HepG2 (cell line): ENCODE measurements at regions not wholly inside any gene's neighbourhood (a gene's known extent, or its start where the extent isn't known, plus 50 kb on each side); places are given as distances from the start of the nearest gene placed in this dataset.
"Not testable (repeated sequence)": the region's sequence is repeated elsewhere in the genome, so short reads cannot be mapped to it uniquely, and the experiment has no call there.

ENCODE experiments used
- ATAC-seq: fragments of 200-7000 bp; cut with Tn5 transposase; 3 replicates; pipeline ENCODE4 v1.9.1; 2020; ENCODE audit warnings: mild to moderate bottlenecking, moderate library complexity
- BruUV-seq: library from RNA; stranded (reverse); fragments of 400-500 nt; replicated peaks from 2 replicates; lab custom pipeline; 2021; lab: Mats Ljungman, UMichigan
- CTCF ChIA-PET: fragments of 300-600 bp; formaldehyde crosslinking; extraction: SDS; loops from one replicate; lab custom pipeline; 2021; ENCODE audit warnings: low total read pairs, inconsistent platforms, low intra/inter-chr PET ratio; lab: Yijun Ruan, JAX
- POLR2A ChIA-PET: fragments of 350-600 bp; sonication (Branson Sonifier 250); formaldehyde crosslinking; loops from one replicate; lab custom pipeline; 2020; ENCODE audit warnings: antibody characterized with exemption, inconsistent platforms; lab: Yijun Ruan, JAX
- DNase-seq: peaks from one replicate; pipeline ENCODE4 v3.0.0-alpha.2; 2015; ENCODE audit warnings: low spot score
- FAIRE-seq: peaks from 3 replicates; lab custom pipeline; 2011; peaks lifted over from hg19 to GRCh38; lab: Jason Lieb, UNC
- H2AFZ ChIP-seq: one replicate; pipeline ENCODE4 v1.6.1; 2011; ENCODE audit warnings: low read length, inconsistent platforms
- H3K27ac ChIP-seq: fragments of 300-600 bp; 3 replicates; pipeline ENCODE4 v1.8.0; 2011; ENCODE audit warnings: mixed run types, mild to moderate bottlenecking, mixed read lengths, low read length, inconsistent platforms; ENCODE audit not compliant: insufficient read depth; ENCODE audit errors: extremely low read length
- H3K27me3 ChIP-seq, 2 experiments: fragments of 200-600 bp in 1 of 2; 2 replicates in 1 of 2; 3 replicates in 1 of 2; pipeline versions ENCODE4 v1.6.0 to v1.8.0; 2011; ENCODE audit warnings: low read length in 2 of 2, mild to moderate bottlenecking in 2 of 2, moderate library complexity in 2 of 2, inconsistent platforms in 1 of 2; ENCODE audit not compliant: insufficient read depth in 2 of 2, control insufficient read depth in 1 of 2
- H3K36me3 ChIP-seq, 2 experiments: fragments of 200-600 bp in 1 of 2; replicated peaks in 1 of 2; 2 replicates in 1 of 2; 3 replicates in 1 of 2; pipeline versions ENCODE4 v1.5.1 to v1.8.0; 2011; ENCODE audit warnings: low read length in 2 of 2, inconsistent platforms in 1 of 2; ENCODE audit not compliant: insufficient read depth in 2 of 2, control insufficient read depth in 1 of 2
- H3K4me1 ChIP-seq: 2 replicates; pipeline ENCODE4 v1.5.1; 2012; ENCODE audit warnings: low read length, inconsistent platforms; ENCODE audit not compliant: insufficient read depth
- H3K4me2 ChIP-seq: 2 replicates; pipeline ENCODE4 v1.6.0; 2011; ENCODE audit warnings: low read depth, low read length, inconsistent platforms
- H3K4me3 ChIP-seq, 3 experiments: fragments of 200-600 bp in 1 of 3; sonication (generic), shearing (Covaris generic) in 1 of 3; replicated peaks in 1 of 3; 2 replicates each; pipeline ENCODE4 v1.5.1; 2011 to 2016; ENCODE audit warnings: low read length in 3 of 3, inconsistent platforms in 2 of 3, low read depth in 2 of 3, mild to moderate bottlenecking in 2 of 3, control low read depth in 1 of 3, mixed read lengths in 1 of 3; ENCODE audit not compliant: insufficient read depth in 1 of 3
- H3K79me2 ChIP-seq: one replicate; pipeline ENCODE4 v1.6.1; 2011; ENCODE audit warnings: low read length, inconsistent platforms; ENCODE audit not compliant: insufficient read depth
- H3K9ac ChIP-seq: 2 replicates; pipeline ENCODE4 v1.6.0; 2011; ENCODE audit warnings: mild to moderate bottlenecking, low read depth, low read length, inconsistent platforms; ENCODE audit not compliant: insufficient read depth
- H3K9me3 ChIP-seq: 2 replicates; pipeline ENCODE4 v1.5.1; 2012; ENCODE audit warnings: mild to moderate bottlenecking, low read length
- H4K20me1 ChIP-seq: 2 replicates; pipeline ENCODE4 v1.6.0; 2011; ENCODE audit warnings: inconsistent platforms, mild to moderate bottlenecking, low read length, moderate library complexity; ENCODE audit not compliant: insufficient read depth
- CCAR2 ChIP-seq: fragments of 200-400 bp; formaldehyde crosslinking; optimal IDR thresholded peaks from 2 replicates; pipeline ENCODE3; 2018; ENCODE audit warnings: low read depth, mild to moderate bottlenecking, low read length, moderate library complexity
- CENPT ChIP-seq: sonication (generic); formaldehyde crosslinking; IDR thresholded peaks from 2 replicates; pipeline ENCODE4 v1.8.0; 2022; ENCODE audit warnings: low read depth, mild to moderate bottlenecking, moderate library complexity, missing genetic modification reagents
- CSRNP2 ChIP-seq: sonication (generic); formaldehyde crosslinking; conservative IDR thresholded peaks from 2 replicates; pipeline ENCODE4 v1.8.0; 2022; ENCODE audit warnings: low read depth, missing genetic modification reagents
- HMGA1 ChIP-seq: sonication (generic); formaldehyde crosslinking; conservative IDR thresholded peaks from 2 replicates; pipeline ENCODE4 v1.4.0; 2020; ENCODE audit warnings: missing genetic modification reagents
- HNRNPL ChIP-seq: fragments of 200-400 bp; formaldehyde crosslinking; IDR thresholded peaks from 2 replicates; pipeline ENCODE4 v1.6.1; 2017; ENCODE audit warnings: mild to moderate bottlenecking, low read depth, low read length
- JARID2 ChIP-seq: sonication (generic); formaldehyde crosslinking; IDR thresholded peaks from 2 replicates; pipeline ENCODE4 v1.8.1; 2023; ENCODE audit warnings: missing genetic modification reagents, inconsistent platforms; ENCODE audit not compliant: insufficient replicate concordance
- NFYB ChIP-seq: sonication (generic); formaldehyde crosslinking; IDR thresholded peaks from 2 replicates; pipeline ENCODE4 v1.4.0; 2020; ENCODE audit warnings: missing genetic modification reagents
- RFXANK ChIP-seq: IDR thresholded peaks from 2 replicates; pipeline ENCODE4 v1.6.1; 2016
- SCMH1 ChIP-seq: sonication (generic); formaldehyde crosslinking; IDR thresholded peaks from 2 replicates; pipeline ENCODE4 v1.9.0; 2021; ENCODE audit warnings: missing genetic modification reagents, mild to moderate bottlenecking, borderline replicate concordance
- STAT6 ChIP-seq: sonication (generic); formaldehyde crosslinking; IDR thresholded peaks from 2 replicates; pipeline ENCODE4 v1.4.0; 2020; ENCODE audit warnings: missing genetic modification reagents, mild to moderate bottlenecking, borderline replicate concordance
- SYNCRIP ChIP-seq: fragments of 200-400 bp; formaldehyde crosslinking; IDR thresholded peaks from 2 replicates; pipeline ENCODE4 v1.6.1; 2018; ENCODE audit warnings: mild to moderate bottlenecking, low read depth, low read length; ENCODE audit not compliant: insufficient read depth
- TBP ChIP-seq: sonication (generic); formaldehyde crosslinking; IDR thresholded peaks from 2 replicates; pipeline ENCODE4 v1.5.0; 2020; ENCODE audit warnings: missing genetic modification reagents
- ZNF761 ChIP-seq: sonication (generic); formaldehyde crosslinking; conservative IDR thresholded peaks from 2 replicates; pipeline ENCODE4 v1.4.0; 2020; ENCODE audit warnings: mild to moderate bottlenecking, missing genetic modification reagents
- ZNF878 ChIP-seq: sonication (generic); formaldehyde crosslinking; IDR thresholded peaks from 2 replicates; pipeline ENCODE4 v1.8.1; 2023; ENCODE audit warnings: mild to moderate bottlenecking, missing genetic modification reagents, moderate library complexity
- WGBS: methylation state at CpG from one replicate; pipeline ENCODE4 v1.1.6; 2017; ENCODE audit warnings: low lambda C conversion rate; 5-methylcytosine and 5-hydroxymethylcytosine counted together
- in situ Hi-C: cut with HindIII; loops from 2 replicates; pipeline ENCODE4 v1.10.0; 2017; ENCODE audit warnings: low pct_unique_long_range_greater_than_20kb; ENCODE audit not compliant: extremely low pct_ligation_motif_present
- intact Hi-C: fragments of 100-400 bp; cut with micrococcal nuclease; formaldehyde crosslinking; loops from one replicate; pipeline ENCODE4 v1.10.0; 2022; ENCODE audit not compliant: unreplicated experiment
- TF ChIP-seq, protein P1 (sequence below): sonication (generic); formaldehyde crosslinking; IDR thresholded peaks from 2 replicates; pipeline ENCODE4 v1.4.0; 2020; ENCODE audit warnings: mild to moderate bottlenecking, missing genetic modification reagents

GRCh38 chr10:120187168-120187567, 269.9 kb upstream of the PLPP4 start:
- H3K4me3 ChIP-seq, H3K9ac ChIP-seq, H3K4me2 ChIP-seq, POLR2A ChIA-PET, FAIRE-seq, H3K4me1 ChIP-seq, ATAC-seq, H3K9me3 ChIP-seq, H3K27ac ChIP-seq, H3K79me2 ChIP-seq, CTCF ChIA-PET, H3K36me3 ChIP-seq, H4K20me1 ChIP-seq, DNase-seq, in situ Hi-C loops, H2AFZ ChIP-seq, BruUV-seq, intact Hi-C loops: not testable (repeated sequence)
- 9% methylated on average over 1 of the region's 1 CpG for WGBS
- H3K27me3 ChIP-seq = peaks cover 0 to 12% of the 10 kb centered on the region in 2 experiments; a peak in 1 of 5 replicates

DNA sequence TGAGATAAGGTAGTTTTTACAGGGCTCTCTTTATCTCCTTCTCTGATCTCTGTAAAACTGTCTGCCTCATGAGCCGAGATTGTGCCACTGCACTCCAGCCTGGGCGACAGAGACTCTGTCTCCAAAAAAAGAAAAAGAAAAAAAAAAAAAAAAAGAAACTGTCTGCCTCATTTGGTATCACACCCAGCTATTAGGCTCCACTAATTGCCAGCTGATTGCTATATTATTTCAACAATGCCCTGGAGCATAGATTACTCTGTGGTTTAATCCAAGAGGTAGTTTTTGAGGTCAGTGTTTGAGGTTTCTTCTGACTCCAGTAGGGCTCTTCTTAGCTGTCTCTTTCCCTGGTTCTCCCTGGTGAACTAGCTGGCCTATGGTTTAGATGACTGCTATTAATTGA, 268.1 kb upstream of the PLPP4 start:
- no peaks in the 10 kb centered on the region for H3K4me1 ChIP-seq
- peaks cover 0 to 12% of the 10 kb centered on the region in 2 experiments; a peak in 1 of 5 replicates for H3K27me3 ChIP-seq
- no peak overlapping the region for H3K4me3 ChIP-seq
- H3K79me2 ChIP-seq = no peaks in the 10 kb centered on the region
- BruUV-seq = no TSS peak
- H3K36me3 ChIP-seq = no peaks in the 10 kb centered on the region
- no peak overlapping the region for H3K27ac ChIP-seq
- H4K20me1 ChIP-seq = no peaks in the 10 kb centered on the region
- 0% methylated on average over 2 of the region's 2 CpGs for WGBS
- ATAC-seq = no peak
- in situ Hi-C loops (no loop called here), intact Hi-C loops (no loop called here)
- H3K9me3 ChIP-seq = no peaks in the 10 kb centered on the region
- no peak for DNase-seq
- no peak for FAIRE-seq
- CTCF ChIA-PET = no interaction called here
- POLR2A ChIA-PET = no interaction called here
- no peak overlapping the region for H3K9ac ChIP-seq
- H3K4me2 ChIP-seq = no peak overlapping the region
- no peak overlapping the region for H2AFZ ChIP-seq
- no peak for TF ChIP-seq CENPT (CRISPR knock-in tag)
- no peak for TF ChIP-seq CCAR2
- no peak for TF ChIP-seq JARID2 (CRISPR knock-in tag)
- no peak for TF ChIP-seq HNRNPL
- TF ChIP-seq STAT6 (CRISPR knock-in tag) = no peak
- TF ChIP-seq ZNF761 = no peak
- TF ChIP-seq SYNCRIP = no peak
- no peak for TF ChIP-seq SCMH1 (CRISPR knock-in tag)
- no peak for TF ChIP-seq NFYB (CRISPR knock-in tag)
- TF ChIP-seq ZNF878 (CRISPR knock-in tag) = no peak
- TF ChIP-seq RFXANK (CRISPR knock-in tag) = no peak
- no peak for TF ChIP-seq HMGA1 (CRISPR knock-in tag)
- TF ChIP-seq, protein P1, sequence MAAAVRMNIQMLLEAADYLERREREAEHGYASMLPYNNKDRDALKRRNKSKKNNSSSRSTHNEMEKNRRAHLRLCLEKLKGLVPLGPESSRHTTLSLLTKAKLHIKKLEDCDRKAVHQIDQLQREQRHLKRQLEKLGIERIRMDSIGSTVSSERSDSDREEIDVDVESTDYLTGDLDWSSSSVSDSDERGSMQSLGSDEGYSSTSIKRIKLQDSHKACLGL = no peak
- no peak for TF ChIP-seq CSRNP2 (CRISPR knock-in tag)
- no peak for TF ChIP-seq TBP (CRISPR knock-in tag)
